ENCODE measurements at regions not wholly inside any gene's neighbourhood (a gene's known extent, or its start where the extent isn't known, plus 50 kb on each side); places are given as distances from the start of the nearest gene placed in this dataset.

- Histone ChIP-seq H3K27me3 (no peaks in the 10 kb centered on the region), H3K27ac (no peak overlapping the region), H3K4me1 (no peaks in the 10 kb centered on the region), H3K36me3 (no peaks in the 10 kb centered on the region), H3K9me3 (no peaks in the 10 kb centered on the region), H3K4me3 (no peak overlapping the region)
- no peak for ATAC-seq
- TF ChIP-seq CTCF (IDR thresholded peaks at IDR 0.05): no peak
- no peak for DNase-seq
- intact Hi-C loops (cut with DNase I): no loop called here
Observed at GRCh38 chr6:120804612-120805011, 529.7 kb downstream of the TBC1D32 start.

- no peak for TF ChIP-seq CTCF (IDR thresholded peaks at IDR 0.05)
- ATAC-seq (no peak), DNase-seq (no peak)
- Histone ChIP-seq H3K4me1 (no peaks in the 10 kb centered on the region), H3K27ac (no peak overlapping the region), H3K9me3 (no peaks in the 10 kb centered on the region), H3K4me3 (no peak overlapping the region), H3K27me3 (no peaks in the 10 kb centered on the region), H3K36me3 (no peaks in the 10 kb centered on the region)
- intact Hi-C loops (cut with DNase I): no loop called here
Observed at GRCh38 chr6:120786682-120787081, 547.6 kb downstream of the TBC1D32 start.

DNA sequence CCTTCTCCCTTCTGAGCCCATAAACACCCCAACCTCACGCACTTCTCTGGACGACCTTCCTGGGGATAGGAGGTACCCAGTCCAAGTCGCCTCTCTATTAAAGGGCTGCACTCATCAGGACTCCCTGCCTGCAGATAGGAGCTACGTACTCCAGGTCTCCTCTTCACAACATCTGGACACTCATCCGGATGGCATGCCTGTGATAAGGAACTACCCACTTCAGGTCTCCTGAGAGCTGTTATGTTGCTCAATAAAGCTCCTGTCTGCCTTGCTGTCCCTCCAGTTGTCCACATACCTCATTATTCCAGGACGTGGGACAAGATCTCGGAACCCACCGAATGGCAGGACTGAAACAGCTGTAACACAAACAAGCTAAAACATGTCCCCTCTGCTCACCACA, 548.0 kb downstream of the TBC1D32 start:
- no peak overlapping the region for H3K27ac ChIP-seq
- H3K9me3 ChIP-seq: no peaks in the 10 kb centered on the region
- H3K4me3 ChIP-seq: no peak overlapping the region
- no peaks in the 10 kb centered on the region for H3K27me3 ChIP-seq
- DNase-seq (no peak), ATAC-seq (no peak)
- no peaks in the 10 kb centered on the region for H3K36me3 ChIP-seq
- H3K4me1 ChIP-seq: no peaks in the 10 kb centered on the region
- intact Hi-C loops (cut with DNase I): no loop called here
- no peak for TF ChIP-seq CTCF (IDR thresholded peaks at IDR 0.05)

DNA sequence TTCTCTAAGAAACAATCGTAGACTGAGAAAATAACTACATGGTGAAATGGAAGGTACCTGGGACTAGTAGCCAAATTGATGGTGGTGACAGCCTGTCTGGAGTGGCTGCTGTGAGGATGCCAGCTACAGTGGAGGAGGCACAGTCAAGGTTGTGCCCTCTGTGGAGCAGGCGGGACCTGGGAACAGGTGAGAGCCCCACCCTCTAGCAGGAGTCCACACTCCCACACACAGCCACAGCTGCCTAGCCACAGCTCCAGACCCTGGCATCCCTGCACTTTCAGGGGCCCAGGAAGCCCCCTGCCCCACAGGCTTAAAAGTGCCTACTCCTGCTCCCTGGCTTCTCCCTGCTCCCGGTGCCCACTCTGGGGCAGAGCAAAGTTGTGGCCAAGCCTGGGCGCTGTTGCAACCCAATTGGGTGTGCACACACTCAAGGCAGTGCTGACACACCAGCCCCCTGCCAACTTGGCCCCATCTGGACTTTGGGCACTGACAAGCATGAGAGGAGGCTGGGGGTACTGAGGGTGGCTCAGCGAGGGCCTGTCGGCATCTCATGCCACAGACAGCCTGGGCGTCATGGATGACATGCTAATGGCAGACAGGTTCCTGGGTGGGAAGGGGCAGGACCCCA, 548.7 kb downstream of the TBC1D32 start:
- H3K4me3 ChIP-seq: no peak overlapping the region
- H3K27me3 ChIP-seq: no peaks in the 10 kb centered on the region
- intact Hi-C loops (cut with DNase I): no loop called here
- H3K9me3 ChIP-seq: no peaks in the 10 kb centered on the region
- ATAC-seq (peak; percentile 43), DNase-seq (no peak)
- no peaks in the 10 kb centered on the region for H3K4me1 ChIP-seq
- no peak for TF ChIP-seq CTCF (IDR thresholded peaks at IDR 0.05)
- no peak overlapping the region for H3K27ac ChIP-seq
- H3K36me3 ChIP-seq: no peaks in the 10 kb centered on the region

- intact Hi-C loops (cut with DNase I): no loop called here
- peak; percentile 31 for ATAC-seq
Observed at GRCh38 chr6:120779441-120779840, 554.8 kb downstream of the TBC1D32 start.

More at GRCh38 chr6:120779441-120779840, 554.8 kb downstream of the TBC1D32 start:
- Histone ChIP-seq H3K36me3 (no peaks in the 10 kb centered on the region), H3K27me3 (no peaks in the 10 kb centered on the region), H3K4me3 (no peak overlapping the region), H3K4me1 (no peaks in the 10 kb centered on the region), H3K27ac (no peak overlapping the region), H3K9me3 (no peaks in the 10 kb centered on the region)
- DNase-seq: peak; percentile 46
- TF ChIP-seq CTCF (IDR thresholded peaks at IDR 0.05): no peak

All from upper lobe of right lung (tissue), 1 donor.